ENCODE measurements at regions not wholly inside any gene's neighbourhood (a gene's known extent, or its start where the extent isn't known, plus 50 kb on each side); places are given as distances from the start of the nearest gene placed in this dataset.

- TF ChIP-seq SUZ12 (IDR thresholded peaks at IDR 0.05; ENCODE audit: extremely low read depth, insufficient read depth, insufficient read length) (no peak), ZNF274 (IDR thresholded peaks at IDR 0.05; ENCODE audit: low read depth, low read length) (no peak)
Measured at GRCh38 chr18:59783138-59783537, 85.9 kb upstream of the CCBE1 start.

All from NT2/D1 (cell line).